Endodermal cell (in vitro differentiated cells): ENCODE measurements at regions not wholly inside any gene's neighbourhood (a gene's known extent, or its start where the extent isn't known, plus 50 kb on each side); places are given as distances from the start of the nearest gene placed in this dataset.
"Not testable (repeated sequence)": the region's sequence is repeated elsewhere in the genome, so short reads cannot be mapped to it uniquely, and the experiment has no call there.

Source experiments
- DNase-seq: peaks from one replicate; pipeline ENCODE4 v3.0.0-alpha.2; 2017
- H3K27ac ChIP-seq: 2 replicates; pipeline ENCODE4 v1.5.1; 2013; ENCODE audit warnings: mild to moderate bottlenecking, low read depth, low read length, moderate library complexity
- H3K27me3 ChIP-seq: 2 replicates; pipeline ENCODE4 v1.6.1; 2013; ENCODE audit warnings: mild to moderate bottlenecking, low read length, moderate library complexity; ENCODE audit not compliant: insufficient read depth, control insufficient read depth, poor library complexity, severe bottlenecking
- H3K36me3 ChIP-seq: 2 replicates; pipeline ENCODE4 v1.7.0; 2013; ENCODE audit warnings: mild to moderate bottlenecking, low read length, moderate library complexity; ENCODE audit not compliant: control insufficient read depth, insufficient read depth
- H3K4me1 ChIP-seq: one replicate; pipeline ENCODE4 v1.7.0; 2013; ENCODE audit warnings: low read length; ENCODE audit not compliant: control insufficient read depth, insufficient read depth
- H3K4me3 ChIP-seq: 2 replicates; pipeline ENCODE4 v1.5.1; 2013; ENCODE audit warnings: mild to moderate bottlenecking, low read length, moderate library complexity
- H3K9ac ChIP-seq: 2 replicates; pipeline ENCODE4 v1.6.1; 2013; ENCODE audit warnings: mild to moderate bottlenecking, low read length, moderate library complexity; ENCODE audit not compliant: poor library complexity, severe bottlenecking; ENCODE audit errors: extremely low read depth
- H3K9me3 ChIP-seq: 2 replicates; pipeline ENCODE4 v1.6.1; 2013; ENCODE audit warnings: mild to moderate bottlenecking, low read length, moderate library complexity; ENCODE audit not compliant: control insufficient read depth
- H3K27ac Mint-ChIP-seq: 2 replicates; pipeline ENCODE4 v1.8.0; 2020; ENCODE audit warnings: mixed read lengths
- H3K27me3 Mint-ChIP-seq: 2 replicates; pipeline ENCODE4 v1.8.0; 2021; ENCODE audit warnings: mild to moderate bottlenecking, mixed read lengths; ENCODE audit not compliant: insufficient read depth
- H3K36me3 Mint-ChIP-seq: 2 replicates; pipeline ENCODE4 v1.8.0; 2020; ENCODE audit warnings: low read depth, mixed read lengths
- H3K4me1 Mint-ChIP-seq: 2 replicates; pipeline ENCODE4 v1.8.0; 2020; ENCODE audit warnings: mixed read lengths
- H3K4me3 Mint-ChIP-seq: 2 replicates; pipeline ENCODE4 v1.8.0; 2020; ENCODE audit warnings: mild to moderate bottlenecking, moderate library complexity, mixed read lengths
- H3K9me3 Mint-ChIP-seq: 2 replicates; pipeline ENCODE4 v1.8.0; 2020; ENCODE audit warnings: mild to moderate bottlenecking, mixed read lengths
- WGBS, 2 experiments: methylation state at CpG; one replicate each; pipeline versions ENCODE4 v1.1.5 to v1.1.7; 2013; ENCODE audit warnings: missing lambda C conversion rate in 2 of 2, mixed read lengths in 1 of 2; ENCODE audit not compliant: insufficient coverage in 1 of 2, insufficient read length in 1 of 2; 5-methylcytosine and 5-hydroxymethylcytosine counted together
- TF ChIP-seq, protein P1 (sequence below): fragments of 200-600 bp; sonication (generic); conservative IDR thresholded peaks from 2 replicates; pipeline ENCODE4 v1.5.0; 2021; ENCODE audit warnings: antibody characterized with exemption, mild to moderate bottlenecking

DNA sequence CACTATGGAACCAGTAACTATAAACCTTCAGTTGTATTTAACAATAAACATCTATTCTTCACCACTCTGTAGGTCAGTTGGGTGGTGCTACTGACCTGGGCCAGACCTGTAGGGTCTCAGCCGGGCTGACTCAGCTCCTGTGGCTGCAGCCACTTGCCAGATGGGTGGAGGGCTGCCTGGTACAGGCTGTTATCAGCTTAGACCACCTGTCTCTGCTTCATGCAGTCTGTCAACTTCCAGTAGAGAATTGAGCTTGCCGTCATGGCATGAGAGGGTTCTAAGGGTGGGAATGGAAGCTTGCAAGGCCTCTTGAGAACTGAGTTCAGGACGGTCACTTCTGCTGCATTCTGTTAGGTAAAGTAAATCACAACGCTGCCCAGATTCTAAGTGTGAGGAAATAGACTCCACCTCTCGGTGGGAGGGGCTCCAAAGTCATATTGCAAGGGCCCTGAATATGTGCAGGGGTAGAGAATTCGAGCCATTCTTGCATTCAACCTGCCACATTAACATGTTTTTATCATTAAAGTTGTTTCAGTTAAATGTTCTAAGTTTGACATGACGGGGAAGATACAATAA lies 81.5 kb upstream of the PABPC3 start:
- H3K9me3 Mint-ChIP-seq, H3K27ac ChIP-seq, H3K36me3 Mint-ChIP-seq, H3K36me3 ChIP-seq, H3K9me3 ChIP-seq, H3K4me1 Mint-ChIP-seq, H3K27ac Mint-ChIP-seq, H3K4me3 ChIP-seq, DNase-seq, H3K9ac ChIP-seq, H3K4me1 ChIP-seq, H3K4me3 Mint-ChIP-seq: not testable (repeated sequence)
- peaks cover 47% of the 10 kb centered on the region for H3K27me3 Mint-ChIP-seq
- peaks cover 28% of the 10 kb centered on the region for H3K27me3 ChIP-seq
- WGBS, 2 experiments, result 68 to 77% methylated on average over 3 to 6 of the region's 7 CpGs

DNA sequence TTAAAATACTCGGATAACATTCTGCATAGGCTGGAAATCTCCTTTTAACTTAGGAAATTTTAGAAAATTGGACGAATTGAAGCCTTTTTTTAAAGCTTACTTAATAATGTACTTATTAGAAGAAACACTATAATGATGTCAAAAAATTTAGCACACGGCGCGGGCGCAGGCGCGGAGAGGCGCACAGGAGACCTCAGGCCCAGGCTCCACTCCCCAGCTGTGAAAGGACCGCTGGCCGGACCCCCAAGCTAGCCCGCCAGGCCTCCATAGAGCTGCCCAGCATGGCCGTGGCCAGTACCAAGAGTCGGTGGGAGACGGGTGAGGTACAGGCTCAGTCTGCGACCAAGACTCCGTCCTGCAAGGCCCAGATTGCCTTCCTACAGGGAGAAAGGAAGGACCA lies 78.8 kb upstream of the PABPC3 start:
- not testable (repeated sequence) for H3K9me3 ChIP-seq, H3K4me1 Mint-ChIP-seq, H3K4me3 Mint-ChIP-seq, H3K4me1 ChIP-seq, DNase-seq, H3K27ac ChIP-seq, H3K36me3 Mint-ChIP-seq, H3K4me3 ChIP-seq, H3K27ac Mint-ChIP-seq, H3K9ac ChIP-seq, H3K36me3 ChIP-seq, H3K9me3 Mint-ChIP-seq
- 93 to 95% methylated on average over 3 to 16 of the region's 17 CpGs for WGBS, 2 experiments
- peaks cover 50% of the 10 kb centered on the region for H3K27me3 ChIP-seq
- H3K27me3 Mint-ChIP-seq, result peaks cover 70% of the 10 kb centered on the region

DNA sequence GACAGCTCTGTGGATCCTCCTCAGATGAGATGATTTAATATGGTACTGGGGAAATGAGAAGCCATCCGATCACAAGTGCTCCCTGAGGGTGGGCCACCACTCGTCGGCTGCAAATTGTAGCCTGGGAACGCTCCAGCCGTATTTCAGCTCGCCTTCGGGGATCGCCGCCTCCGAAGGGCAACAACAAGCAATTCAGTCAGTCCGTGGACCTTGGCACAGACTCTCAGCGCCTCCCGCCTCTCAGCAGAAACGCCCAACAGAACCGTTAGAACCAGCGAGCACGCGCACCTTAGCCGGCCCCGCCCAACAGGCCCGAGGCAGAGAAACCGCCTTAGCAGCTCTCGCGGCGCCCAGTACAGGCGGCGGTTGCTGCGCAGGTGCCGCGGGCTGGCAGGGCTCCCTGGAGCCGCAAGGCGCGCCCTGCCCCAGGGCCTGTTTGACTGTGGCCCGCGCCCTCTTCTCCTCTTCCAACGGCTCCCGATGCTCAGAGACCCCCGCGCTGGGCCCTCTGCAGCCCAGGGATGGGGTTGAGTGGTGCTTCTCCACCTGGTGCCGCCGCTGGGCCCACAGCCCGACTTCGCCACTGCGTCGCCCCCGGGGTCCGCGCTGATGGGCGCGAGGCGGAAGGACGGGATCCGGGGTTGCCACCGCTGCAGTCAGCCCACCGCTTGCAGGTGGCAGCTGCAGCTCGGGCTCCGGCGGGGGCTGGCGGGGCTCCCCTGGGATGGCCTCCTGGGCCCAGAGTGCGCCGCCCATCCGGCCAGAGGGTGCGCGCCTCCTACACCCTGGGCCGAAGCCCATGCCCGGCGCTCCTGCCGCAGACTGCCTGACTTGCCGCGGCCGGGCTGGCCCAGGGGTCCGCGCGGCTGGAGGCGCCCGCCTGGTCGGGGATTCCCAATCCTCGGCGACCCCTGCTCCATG lies 77.9 kb upstream of the PABPC3 start:
- H3K27ac Mint-ChIP-seq, H3K4me1 Mint-ChIP-seq: not testable (repeated sequence)
- peak overlapping the region; percentile 69 for H3K4me3 ChIP-seq

DNA sequence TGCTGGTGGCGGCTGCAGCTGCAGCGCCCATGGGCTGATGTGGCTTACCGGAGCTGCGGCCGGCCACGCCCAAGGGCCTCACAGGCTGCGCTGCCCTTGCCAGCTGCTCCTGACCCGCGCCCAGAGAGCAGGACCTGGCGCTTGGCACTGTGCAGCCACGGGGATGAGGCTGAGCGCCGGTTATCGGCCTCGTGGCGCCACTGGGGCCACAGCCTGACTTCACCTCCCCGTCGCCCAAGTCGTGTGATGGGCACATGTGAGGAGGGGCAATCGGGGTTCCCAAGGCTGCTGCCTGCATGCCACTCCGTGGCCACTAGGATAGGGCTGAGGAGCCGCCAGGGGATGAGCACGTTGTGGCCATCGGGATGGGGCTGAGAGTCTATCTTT lies 77.2 kb upstream of the PABPC3 start:
- peaks cover 10% of the 10 kb centered on the region for H3K9me3 Mint-ChIP-seq
- H3K4me3 ChIP-seq, result peak overlapping the region; percentile 69
- H3K27ac ChIP-seq, result no peak overlapping the region
- TF ChIP-seq, protein P1, sequence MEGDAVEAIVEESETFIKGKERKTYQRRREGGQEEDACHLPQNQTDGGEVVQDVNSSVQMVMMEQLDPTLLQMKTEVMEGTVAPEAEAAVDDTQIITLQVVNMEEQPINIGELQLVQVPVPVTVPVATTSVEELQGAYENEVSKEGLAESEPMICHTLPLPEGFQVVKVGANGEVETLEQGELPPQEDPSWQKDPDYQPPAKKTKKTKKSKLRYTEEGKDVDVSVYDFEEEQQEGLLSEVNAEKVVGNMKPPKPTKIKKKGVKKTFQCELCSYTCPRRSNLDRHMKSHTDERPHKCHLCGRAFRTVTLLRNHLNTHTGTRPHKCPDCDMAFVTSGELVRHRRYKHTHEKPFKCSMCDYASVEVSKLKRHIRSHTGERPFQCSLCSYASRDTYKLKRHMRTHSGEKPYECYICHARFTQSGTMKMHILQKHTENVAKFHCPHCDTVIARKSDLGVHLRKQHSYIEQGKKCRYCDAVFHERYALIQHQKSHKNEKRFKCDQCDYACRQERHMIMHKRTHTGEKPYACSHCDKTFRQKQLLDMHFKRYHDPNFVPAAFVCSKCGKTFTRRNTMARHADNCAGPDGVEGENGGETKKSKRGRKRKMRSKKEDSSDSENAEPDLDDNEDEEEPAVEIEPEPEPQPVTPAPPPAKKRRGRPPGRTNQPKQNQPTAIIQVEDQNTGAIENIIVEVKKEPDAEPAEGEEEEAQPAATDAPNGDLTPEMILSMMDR, result peak; percentile 29
- peaks cover 50% of the 10 kb centered on the region for H3K27me3 ChIP-seq
- H3K4me1 Mint-ChIP-seq, result peaks cover 2% of the 10 kb centered on the region
- peaks cover 70% of the 10 kb centered on the region for H3K27me3 Mint-ChIP-seq
- no peaks in the 10 kb centered on the region for H3K9me3 ChIP-seq
- no peaks in the 10 kb centered on the region for H3K36me3 ChIP-seq
- peak; percentile 73 for DNase-seq
- 10 to 13% methylated on average over 7 to 24 of the region's 24 CpGs for WGBS, 2 experiments
- no peaks in the 10 kb centered on the region for H3K36me3 Mint-ChIP-seq
- peak overlapping the region; percentile 52 for H3K4me3 Mint-ChIP-seq
- no peaks in the 10 kb centered on the region for H3K4me1 ChIP-seq
- H3K27ac Mint-ChIP-seq, result no peak overlapping the region
- H3K9ac ChIP-seq, result no peak overlapping the region

More for the DNA sequence above, 77.9 kb upstream of the PABPC3 start:
- Mint-ChIP-seq H3K4me3 (peak overlapping the region; percentile 52), H3K27me3 (peaks cover 71% of the 10 kb centered on the region)
- not testable (repeated sequence) for H3K9ac ChIP-seq, H3K27ac ChIP-seq, H3K4me1 ChIP-seq, H3K36me3 ChIP-seq, H3K9me3 Mint-ChIP-seq, H3K36me3 Mint-ChIP-seq, H3K9me3 ChIP-seq
- H3K27me3 ChIP-seq, result peaks cover 50% of the 10 kb centered on the region
- 3 to 9% methylated on average over 15 to 79 of the region's 79 CpGs for WGBS, 2 experiments
- DNase-seq, result peak; percentile 85

DNA sequence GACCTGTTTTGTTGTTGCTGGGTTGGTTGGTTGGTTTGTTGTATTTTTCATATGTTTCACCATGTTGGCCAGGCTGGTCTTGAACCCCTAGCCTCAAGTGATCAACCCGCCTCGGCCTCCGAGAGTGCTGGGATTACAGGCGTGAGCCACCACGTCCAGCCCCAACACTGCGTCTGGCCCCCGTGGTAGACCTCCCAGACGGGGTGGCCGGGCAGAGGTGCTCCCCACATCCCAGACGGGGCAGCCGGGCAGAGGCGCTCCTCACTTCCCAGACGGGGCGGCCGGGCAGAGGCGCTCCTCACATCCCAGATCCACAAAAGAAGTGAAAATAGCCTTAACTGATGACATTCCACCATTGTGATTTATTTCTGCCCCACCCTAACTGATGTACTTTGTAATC lies 76.2 kb upstream of the PABPC3 start:
- not testable (repeated sequence) for H3K4me1 ChIP-seq, H3K4me3 Mint-ChIP-seq, H3K4me1 Mint-ChIP-seq, H3K9ac ChIP-seq, H3K9me3 ChIP-seq, DNase-seq, H3K36me3 ChIP-seq, H3K27ac ChIP-seq, H3K36me3 Mint-ChIP-seq, H3K4me3 ChIP-seq, H3K9me3 Mint-ChIP-seq, H3K27ac Mint-ChIP-seq
- H3K27me3 Mint-ChIP-seq, result peaks cover 71% of the 10 kb centered on the region
- WGBS, 2 experiments, result 95 to 98% methylated on average over 6 to 16 of the region's 16 CpGs
- H3K27me3 ChIP-seq, result peaks cover 50% of the 10 kb centered on the region
